Fibroblast of skin of right biceps (primary cell): ENCODE measurements at regions not wholly inside any gene's neighbourhood (a gene's known extent, or its start where the extent isn't known, plus 50 kb on each side); places are given as distances from the start of the nearest gene placed in this dataset.

Experiments
- DNase-seq: peaks from one replicate; pipeline ENCODE4 v3.0.0-alpha.2; 2013

GRCh38 chr2:12661489-12661888 lies 55.2 kb upstream of the TRIB2 start:
- no peak for DNase-seq

GRCh38 chr2:12663306-12664037 lies 53.3 kb upstream of the TRIB2 start:
- DNase-seq: no peak

GRCh38 chr2:12665334-12665733 lies 51.4 kb upstream of the TRIB2 start:
- DNase-seq: no peak

- no peak for DNase-seq
Observed at GRCh38 chr2:12666445-12666844, 50.3 kb upstream of the TRIB2 start.
